ENCODE measurements at regions not wholly inside any gene's neighbourhood (a gene's known extent, or its start where the extent isn't known, plus 50 kb on each side); places are given as distances from the start of the nearest gene placed in this dataset.

DNA sequence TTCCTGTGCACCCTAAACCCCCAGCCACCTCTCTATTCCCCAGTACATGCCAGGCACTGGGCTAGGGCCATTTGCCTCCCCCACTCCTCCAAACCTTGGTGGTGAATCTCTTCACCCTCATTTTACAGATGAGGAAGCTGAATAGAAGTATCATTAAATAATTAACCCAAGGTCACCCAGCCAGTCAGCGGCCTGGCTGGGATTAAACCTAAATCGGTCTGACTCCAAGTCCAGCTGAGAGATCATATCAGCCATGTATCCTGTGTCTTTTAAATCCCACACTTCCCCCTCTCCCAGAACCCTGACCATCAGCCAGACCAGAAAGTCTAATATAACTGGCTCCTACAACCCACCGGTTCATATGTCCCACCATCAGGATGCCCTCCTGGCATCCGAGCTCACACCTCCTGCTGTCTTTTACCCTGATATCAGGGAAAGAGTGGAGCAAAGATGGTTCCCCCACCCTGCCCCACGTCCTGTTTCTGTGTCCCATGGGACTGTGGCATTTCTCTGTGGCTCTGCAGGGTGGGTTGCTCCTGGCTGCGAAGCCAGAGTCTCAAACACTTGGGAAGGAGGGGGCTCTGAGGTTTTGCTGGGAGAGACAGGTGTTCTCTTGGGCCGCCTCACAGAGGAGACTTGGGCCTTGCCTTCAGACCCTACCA is 145.3 kb downstream of the VEGFA start:
- DNase-seq, result no peak

DNA sequence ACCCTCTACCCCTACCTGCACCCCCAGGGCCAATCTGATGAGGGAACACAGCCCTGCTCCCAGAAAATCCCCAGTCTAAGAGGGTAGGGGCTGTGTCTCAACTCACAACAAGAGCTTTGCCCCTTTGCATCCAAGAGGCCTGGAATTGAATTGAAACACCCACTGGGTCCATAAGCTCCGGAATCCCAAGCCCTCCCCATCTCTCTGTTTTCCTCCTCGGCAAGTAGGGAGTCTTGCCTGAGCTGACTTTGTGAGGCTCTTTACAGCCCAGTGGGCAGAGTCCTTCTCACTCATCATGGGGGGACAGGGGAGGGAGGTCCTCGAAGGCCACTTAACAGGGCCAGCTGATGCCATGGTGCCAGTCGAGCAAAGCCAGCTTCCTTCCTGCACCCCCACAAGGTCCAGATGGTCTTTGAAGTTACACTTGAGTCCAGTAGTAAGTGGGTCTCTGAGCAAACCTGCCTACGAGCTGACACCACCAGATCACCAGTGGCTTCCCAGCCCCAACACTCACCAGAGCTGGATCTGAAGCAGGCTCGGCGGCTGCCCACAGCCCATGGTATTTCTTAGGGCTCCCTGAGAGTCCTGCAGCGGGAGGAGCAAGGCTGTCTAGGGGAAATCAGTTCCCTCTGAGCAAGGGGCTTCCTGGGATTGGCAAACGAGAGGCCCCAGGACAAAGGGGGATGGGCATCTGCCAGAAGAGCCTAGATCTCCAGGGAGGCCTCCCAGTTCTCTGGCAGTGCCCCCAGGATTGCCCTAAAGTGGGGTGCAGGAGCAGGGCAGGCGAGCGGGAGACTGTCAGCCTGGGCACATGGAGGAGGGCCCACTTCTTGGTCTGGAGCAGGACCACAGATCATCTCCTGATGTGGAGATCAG is 144.5 kb downstream of the VEGFA start:
- DNase-seq, result no peak

DNA sequence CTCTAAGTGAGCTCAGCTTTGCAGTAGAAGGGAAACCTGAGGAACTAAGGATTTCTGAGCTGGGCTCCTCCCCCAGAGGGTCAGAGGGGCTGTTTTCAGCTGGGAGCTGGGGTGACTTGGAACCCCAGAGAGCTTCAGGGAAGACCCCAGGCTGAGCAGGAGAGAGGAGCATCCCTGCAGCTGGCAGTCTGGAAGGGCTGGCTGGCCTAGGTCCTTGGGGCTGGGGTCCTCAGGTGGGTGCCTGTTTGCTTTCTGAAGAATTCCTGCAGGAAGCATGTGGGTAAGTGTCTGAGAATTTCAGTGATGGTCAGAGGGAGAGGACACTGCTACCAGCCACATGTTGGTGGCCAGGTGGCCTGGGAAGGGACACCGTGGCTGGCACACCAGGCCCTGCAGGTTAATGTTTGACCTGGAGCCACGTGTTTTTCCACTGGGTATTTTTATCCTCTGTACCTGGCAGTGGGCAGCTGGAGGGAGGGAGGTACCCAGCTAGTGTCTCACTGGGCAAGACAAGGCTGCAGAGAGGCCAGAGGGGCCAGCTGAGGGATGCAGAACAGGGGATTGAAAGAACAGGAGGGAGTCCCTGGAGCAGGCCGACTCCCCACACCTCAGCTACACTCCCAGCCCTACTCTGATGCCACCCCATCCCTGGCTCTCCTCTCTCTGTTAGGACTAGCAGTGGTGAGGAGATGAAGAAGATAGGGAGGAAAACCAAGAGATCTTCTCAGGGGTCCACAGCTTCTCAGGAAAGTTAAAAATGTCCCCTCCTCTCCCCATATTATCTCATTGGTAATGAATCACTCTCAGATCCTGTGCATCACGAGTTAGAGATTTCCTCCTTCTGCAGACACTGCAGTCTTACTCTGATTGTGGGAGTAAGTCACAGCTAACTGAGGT is 143.6 kb downstream of the VEGFA start:
- no peak for DNase-seq

DNA sequence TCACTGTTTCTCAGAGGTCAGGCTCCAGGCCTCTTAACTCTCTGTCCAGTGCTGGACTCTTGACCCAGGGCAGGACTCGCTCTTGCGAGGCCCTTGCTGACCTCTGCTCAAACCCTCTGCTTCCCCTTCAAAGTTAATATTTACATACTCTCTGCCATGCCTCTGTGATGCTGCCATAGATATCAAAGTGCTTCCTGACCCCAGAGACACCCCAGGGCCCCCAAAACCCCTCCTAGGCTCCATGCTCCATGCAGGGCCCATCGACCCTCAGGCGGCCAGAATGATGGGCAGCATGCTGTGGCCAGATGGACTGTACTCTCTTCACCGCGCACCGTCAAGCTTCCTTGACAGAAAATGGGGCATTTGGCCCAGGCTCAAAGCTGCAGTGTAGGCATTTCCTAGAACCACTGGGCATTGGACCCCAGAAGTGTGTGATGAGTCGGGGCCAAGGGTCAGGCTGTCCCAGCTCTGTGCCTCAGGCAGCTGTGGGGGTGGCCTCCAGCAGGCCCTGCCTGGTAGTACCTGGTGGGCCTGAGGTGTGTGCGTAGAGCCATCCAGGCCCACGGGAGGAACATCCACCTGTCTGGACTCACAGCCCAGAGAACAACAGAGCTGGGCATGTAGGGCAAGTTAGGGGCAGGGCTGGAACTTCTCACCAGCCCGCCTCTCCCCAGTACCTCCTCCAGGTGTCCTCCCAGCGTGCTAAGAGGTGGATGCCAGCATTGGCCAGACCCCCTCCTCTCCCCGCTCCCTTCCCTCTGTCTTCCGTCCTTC is 142.8 kb downstream of the VEGFA start:
- DNase-seq, result no peak

DNA sequence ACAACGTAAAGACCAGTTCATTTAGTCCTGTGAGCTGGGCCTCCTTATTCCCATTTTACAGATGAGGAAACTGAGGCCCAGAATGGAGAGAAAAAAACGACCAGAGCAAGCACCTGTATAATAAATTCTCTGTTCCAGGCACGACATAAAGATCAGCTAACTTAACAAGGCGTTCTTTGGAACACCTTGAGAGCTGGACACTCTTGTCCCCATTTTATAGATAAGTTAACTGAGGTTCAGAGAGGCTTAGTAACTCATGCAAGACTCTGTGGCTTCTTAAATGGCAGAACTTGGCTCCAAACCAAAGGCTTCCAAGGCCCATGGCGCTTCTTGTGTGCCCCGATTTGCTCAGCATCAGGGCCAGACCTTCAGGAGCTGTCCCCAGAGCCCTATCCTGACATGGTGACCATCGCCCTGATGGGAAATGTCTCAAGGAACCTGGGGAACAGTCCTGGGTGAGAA is 142.1 kb downstream of the VEGFA start:
- DNase-seq, result no peak

DNA sequence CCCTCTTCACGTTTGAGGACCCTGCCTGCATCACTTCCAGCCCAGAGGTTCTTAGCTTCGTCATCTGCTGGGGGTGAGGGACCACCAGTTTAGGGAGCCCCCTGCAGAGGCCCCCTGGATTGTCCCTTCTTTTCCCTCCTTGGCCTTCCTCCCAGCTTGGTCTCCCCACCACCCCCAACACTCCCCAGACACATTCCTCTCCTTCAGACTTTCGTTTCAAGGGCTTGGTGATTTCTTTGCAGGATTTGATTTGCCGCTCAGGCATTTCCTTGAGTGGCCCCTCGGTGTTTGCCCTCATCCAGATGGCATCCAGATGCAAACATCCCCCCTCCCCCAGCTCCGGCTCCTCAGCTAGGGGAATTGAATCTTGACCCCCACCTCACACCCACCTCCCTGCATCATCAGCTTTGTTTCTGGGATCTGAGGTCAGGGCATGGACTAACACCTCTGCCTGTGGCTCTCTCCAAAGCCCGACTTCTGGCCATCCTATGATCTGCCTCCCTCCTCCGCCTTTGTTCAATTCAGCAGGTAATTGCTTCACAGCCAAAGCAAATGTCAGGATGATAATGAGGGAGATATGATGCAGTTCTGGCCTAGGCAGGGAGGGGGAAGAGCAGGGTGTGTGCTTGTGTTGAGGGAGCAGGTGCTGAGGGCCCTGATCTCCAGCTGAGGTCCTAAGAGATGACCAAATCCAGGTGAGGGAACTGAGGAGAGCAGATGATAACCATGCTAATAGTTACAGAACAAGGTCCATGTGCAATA is 141.5 kb downstream of the VEGFA start:
- DNase-seq, result no peak

DNA sequence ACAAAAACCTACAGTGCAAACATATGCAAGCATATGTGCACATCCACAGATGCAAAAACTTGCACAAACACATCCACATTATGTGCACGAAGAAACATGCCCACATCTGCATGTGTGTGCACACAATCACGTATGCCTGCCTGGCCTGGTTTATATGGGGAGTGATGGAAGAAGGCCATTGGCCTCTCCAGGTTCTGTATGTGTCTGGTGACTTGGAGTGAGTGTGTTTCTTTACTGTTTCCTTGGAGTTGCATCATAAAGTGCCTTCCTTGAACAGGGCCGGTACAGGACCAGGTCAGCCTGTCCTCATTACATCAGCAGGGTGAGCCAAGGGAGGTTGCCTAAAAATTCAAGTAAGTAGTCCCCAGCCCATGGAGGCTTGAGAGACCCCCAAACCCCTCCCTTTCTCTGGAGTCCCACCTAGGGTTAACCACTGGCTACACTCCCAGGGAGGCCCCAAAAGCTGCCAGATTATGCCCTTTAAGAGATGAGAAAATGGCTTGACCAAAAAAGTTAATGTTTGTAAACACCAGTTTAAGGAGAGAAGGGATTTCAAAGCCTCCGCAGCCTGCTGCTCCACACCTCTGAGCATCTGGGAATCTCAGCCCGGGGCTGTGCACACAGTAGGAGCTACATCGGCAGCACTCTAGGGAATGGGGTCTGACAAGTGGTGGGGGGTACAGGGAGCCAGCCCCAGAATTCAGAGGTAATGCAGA is 140.8 kb downstream of the VEGFA start:
- DNase-seq, result no peak

DNA sequence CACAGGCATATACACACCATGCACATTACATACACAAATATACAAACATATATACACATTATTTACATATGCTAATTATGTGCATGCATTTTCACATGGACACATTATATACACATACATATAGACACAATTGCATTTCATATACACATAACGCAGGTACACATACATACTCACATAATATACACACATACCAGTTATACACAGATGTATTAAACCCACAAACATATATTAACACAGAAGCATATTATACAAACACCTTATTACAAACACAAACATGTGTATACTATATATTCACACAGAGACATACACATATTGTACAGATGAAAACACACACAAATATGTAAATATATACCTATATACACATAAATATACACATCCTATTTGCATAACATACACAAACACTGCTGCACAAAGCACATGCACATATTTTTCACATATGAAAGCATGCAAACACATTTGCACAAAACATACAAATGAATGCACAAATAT is 140.2 kb downstream of the VEGFA start:
- DNase-seq, result no peak

DNA sequence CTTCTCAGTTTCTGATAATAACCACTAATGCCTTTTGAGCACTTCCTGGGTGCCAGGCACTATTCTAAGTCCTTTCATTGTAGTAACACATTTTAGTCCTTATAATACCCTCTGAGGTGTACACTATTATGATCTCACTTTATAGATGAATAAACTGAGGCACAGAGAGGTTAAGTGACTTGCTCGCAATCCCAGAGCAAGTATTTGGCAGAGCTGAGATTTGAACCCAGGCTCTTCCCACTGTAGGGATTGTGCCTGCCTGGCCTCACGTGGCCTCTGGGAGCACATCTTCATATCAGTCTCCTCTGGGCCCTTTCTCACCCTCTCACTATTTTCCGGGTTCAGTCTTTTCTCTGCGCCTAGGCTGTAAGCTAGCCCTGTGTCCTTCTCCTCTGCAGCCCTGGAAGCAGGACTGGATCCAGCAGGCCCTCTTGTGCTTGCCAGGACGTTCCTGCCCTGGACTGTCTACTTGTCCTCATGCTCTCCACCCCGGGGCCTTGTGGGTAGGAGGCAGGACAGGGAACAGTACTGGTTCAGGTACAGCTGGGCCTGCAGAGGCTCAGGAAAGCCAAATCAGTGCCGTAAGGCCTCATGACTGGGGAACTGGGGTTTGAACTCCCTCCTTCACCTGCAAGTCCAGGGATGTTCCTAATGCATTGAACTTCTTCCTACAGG is 139.6 kb downstream of the VEGFA start:
- DNase-seq, result no peak

DNA sequence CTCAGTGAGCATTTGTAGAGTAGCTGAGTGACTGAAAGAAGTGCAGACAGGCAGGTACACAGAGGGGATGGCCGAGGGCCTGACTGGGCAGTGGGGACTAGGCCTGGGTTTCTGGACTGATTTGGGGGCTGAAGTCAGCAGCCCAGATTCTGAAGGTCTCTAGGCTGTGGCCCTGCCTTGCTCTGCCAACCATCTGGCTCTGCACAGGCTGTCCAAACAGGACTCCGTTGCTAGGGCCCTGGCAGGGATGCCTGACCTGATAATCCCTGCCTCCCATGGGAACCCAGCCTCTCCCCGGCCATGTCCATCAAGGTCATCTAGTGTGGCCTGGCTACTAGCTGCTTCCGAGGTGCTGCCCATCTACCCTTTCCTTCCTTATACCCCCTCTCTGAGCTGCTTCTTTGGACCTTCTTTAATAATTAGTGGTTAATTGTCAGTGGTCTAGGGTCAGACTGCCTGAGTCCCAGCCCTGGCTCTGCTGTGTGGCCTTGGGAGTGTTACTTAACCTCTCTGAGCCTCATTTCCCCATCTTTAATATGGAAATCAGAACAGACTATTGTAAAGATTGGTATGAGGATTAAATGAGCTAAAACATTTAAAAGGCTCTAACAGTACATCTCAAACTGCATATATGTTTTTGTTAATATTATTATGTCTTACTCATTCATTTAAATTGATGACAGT is 137.9 kb downstream of the VEGFA start:
- DNase-seq, result no peak

DNA sequence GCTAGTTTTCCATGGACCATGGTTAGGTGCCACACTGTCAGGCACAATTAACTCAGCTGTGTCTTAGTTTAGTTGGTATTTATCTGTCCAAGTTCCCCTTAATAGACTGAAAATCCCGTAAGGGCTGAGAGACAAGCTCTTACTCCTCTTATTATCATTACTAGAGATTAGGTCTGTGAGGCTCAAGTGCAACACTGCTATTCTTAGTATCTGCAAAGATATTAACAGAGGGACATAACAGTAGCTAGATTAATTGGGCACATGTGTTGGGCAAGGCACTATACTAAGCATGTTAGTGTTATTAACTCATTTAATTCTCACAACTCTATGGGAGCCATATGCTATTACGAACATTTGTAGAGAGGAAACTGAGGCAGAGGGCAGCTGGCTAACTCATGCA is 137.3 kb downstream of the VEGFA start:
- DNase-seq, result no peak

DNA sequence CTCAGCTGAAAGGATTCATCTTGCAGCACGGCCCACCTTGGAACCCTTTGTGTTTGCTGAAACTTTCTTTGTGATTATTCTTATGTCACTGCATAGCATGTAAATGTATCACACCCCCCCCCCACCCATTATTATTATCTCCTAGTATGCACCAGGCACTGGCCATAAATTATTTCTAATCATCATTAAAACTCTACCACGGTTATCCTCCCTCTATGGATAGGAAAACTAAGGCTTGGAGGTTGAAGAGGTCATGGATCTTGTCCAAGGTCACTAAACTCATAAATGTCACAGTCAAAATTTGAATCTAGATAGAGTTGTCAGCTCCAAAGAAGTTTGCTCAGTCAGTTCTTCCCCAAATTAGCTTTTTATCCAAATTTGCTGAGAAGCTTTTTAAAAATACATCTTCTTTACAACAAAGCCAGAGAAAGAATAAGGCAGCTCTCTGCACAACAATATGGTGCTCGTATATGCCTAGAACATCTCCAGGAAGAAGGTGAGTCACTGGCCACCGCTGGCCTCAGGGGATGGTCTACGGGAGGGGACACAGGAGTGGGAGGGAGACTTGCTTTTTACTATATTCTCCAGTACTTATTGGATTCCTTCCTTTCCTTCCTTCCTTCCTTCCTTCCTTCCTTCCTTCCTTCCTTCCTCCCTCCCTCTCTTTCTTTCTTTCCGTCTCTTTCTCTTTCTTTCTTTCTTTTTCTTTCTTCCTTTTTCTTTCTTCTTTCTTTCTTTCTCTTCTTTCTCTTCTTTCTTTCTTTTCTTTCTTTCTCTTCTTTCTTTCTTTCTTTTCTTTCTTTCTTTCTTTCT is 134.5 kb downstream of the VEGFA start:
- DNase-seq, result no peak

DNA sequence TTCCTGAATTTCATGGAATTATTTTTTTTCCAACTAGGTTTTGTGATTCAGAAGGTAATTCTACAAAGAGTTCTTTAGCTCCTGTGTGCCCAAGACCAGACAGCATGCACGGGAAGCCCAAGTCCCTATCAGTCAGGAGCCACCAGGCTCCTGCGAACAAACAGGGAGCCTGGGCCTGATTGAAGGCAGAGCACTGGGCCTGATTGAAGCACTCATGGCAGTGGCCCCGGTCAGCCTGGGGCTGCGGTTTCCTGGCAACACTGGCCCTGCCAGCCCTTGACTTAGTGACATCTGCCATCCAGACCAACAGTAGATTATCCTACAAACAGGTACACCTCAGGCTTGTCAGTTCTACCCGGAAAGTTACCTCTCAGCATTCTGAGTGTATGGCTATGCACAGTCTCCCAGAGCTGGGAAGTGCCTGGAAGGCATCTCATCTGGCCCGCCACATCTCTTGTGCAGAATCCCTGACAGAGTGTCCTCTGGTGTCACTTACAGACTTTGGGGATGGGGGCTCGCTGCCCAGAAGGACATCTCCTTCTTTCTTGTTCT is 133.8 kb downstream of the VEGFA start:
- DNase-seq, result no peak

DNA sequence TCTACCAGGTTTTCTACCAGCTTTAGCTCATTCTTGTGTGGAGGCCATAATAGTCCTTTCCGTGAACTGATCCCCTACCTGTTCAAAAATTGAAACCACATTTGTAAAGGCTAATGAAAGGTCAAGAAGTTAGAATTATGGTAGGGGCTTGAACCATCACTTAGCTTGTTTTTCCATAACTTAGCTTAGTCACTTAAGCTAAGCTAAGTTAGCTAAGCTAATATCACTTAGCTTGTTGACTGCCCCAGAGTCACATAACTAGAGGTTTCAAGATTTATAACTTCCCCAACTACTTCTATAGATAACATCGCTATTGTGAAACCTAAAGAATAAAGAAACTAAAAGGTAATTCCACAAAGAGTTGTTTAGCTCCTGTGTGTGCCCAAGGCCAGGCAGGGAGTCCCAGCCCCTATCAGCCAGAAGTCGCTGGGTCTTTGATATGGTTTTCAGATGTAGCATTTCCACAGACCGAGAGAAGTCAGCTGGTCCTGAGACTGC is 131.8 kb downstream of the VEGFA start:
- DNase-seq, result no peak

DNA sequence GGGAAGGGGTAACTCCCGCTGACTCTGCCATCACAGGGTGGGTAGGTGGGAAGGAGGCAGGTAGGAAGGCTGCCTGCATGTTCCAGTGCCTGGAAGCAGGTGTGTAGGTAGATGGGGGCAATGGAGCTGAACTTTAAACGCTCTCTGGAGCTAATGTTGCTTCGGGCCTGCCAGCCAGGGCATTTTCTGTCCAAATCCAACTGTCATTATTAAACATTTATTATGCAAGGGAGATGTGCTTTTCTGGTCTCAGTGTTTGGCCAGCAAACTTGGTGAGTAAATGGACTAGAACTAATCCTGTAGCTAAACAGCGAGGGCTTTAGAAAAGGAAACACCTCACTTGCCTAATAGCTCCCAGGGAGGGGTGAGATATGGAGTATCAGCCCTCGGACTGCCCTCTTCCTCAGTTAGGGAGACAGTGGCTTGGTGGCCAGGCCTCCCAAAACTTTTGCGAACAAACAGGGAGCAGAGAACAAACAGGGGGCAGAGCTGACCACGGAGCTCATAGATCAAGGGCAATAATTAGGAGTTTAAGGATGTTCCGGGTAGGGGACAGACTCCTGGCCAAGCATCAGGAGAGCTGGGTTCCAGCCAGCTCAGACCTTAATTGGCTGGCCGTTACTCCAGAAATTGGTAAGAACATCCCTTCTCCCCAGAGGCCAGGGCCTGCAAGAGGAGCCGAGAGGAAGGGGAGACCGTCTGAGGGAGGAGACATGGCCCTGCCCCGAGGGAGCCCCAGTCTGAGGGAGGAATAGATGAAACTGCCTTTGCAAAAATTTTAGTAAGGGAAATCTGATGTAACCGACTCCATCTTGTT is 131.1 kb downstream of the VEGFA start:
- no peak for DNase-seq

DNA sequence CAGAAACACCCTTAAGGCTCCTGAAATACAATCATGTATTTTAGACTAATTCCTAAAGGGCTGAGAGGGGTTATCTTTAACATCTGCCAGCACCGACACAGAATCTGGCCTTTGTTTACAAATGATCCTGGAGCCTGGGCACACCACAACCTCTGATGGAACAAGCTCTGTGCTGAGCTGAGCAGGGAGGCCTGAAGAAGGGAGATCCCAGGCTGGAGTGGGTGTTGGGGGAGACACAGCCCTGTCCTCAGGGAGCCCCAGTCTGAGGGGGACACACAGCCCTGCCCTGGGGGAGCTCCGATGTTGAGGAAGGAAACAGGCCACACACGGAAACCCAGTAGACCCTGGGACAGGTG is 130.5 kb downstream of the VEGFA start:
- no peak for DNase-seq

DNA sequence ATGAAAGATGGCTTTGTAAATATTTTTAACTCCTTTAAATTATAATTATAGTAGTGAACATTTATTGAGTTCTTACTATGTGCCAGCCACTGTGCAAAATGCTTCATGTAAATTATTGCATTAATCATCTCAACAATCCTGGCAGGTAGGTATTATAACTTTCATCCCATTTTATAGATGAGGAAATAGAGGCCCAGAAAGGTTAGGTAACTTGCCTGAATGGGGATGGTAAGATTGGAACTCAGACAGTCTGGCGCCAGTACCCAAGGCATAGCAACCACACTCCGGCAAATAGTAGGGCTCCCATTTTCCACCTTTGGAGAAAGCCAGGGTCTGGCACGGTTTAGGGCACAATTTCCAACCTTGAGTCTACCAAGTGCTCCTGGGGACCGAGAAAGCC is 129.8 kb downstream of the VEGFA start:
- DNase-seq, result no peak

Data from GOT3 (cell line).